Neuronal stem cell (in vitro differentiated cells): ENCODE measurements at regions not wholly inside any gene's neighbourhood (a gene's known extent, or its start where the extent isn't known, plus 50 kb on each side); places are given as distances from the start of the nearest gene placed in this dataset.
A peak's percentile ranks its signal among the peaks of the same experiment; 100 is the strongest.

Experiments
- DNase-seq: peaks from one replicate; pipeline ENCODE4 v3.0.0-alpha.2; 2013; ENCODE audit warnings: low spot score
- H2AFZ ChIP-seq: one replicate; pipeline ENCODE4 v1.6.1; 2013; ENCODE audit warnings: mild to moderate bottlenecking, low read length, inconsistent platforms
- H2AK5ac ChIP-seq: 2 replicates; pipeline ENCODE4 v1.6.1; 2013; ENCODE audit warnings: low read depth, mild to moderate bottlenecking, inconsistent platforms, low read length, moderate library complexity, mixed read lengths
- H2BK120ac ChIP-seq: 2 replicates; pipeline ENCODE4 v1.6.1; 2013; ENCODE audit warnings: low read depth, mild to moderate bottlenecking, inconsistent platforms, low read length, moderate library complexity, mixed read lengths
- H2BK12ac ChIP-seq: one replicate; pipeline ENCODE4 v1.6.1; 2013; ENCODE audit warnings: low read length, inconsistent platforms
- H2BK15ac ChIP-seq: 2 replicates; pipeline ENCODE4 v1.6.1; 2013; ENCODE audit warnings: mild to moderate bottlenecking, low read length, inconsistent platforms, mixed read lengths
- H2BK5ac ChIP-seq: one replicate; pipeline ENCODE4 v1.6.1; 2013; ENCODE audit warnings: inconsistent platforms, mild to moderate bottlenecking, low read length, moderate library complexity
- H3K14ac ChIP-seq: one replicate; pipeline ENCODE4 v1.6.1; 2013; ENCODE audit warnings: low read length, inconsistent platforms
- H3K18ac ChIP-seq: 2 replicates; pipeline ENCODE4 v1.6.1; 2013; ENCODE audit warnings: low read length, inconsistent platforms
- H3K23ac ChIP-seq: 2 replicates; pipeline ENCODE4 v1.6.1; 2013; ENCODE audit warnings: low read depth, mild to moderate bottlenecking, mixed read lengths, low read length, inconsistent platforms; ENCODE audit not compliant: poor library complexity
- H3K27ac ChIP-seq: replicated peaks from 3 replicates; pipeline ENCODE4 v1.5.1; 2013; ENCODE audit warnings: low read length, inconsistent platforms
- H3K27me3 ChIP-seq, 3 experiments: 2 replicates each; pipeline ENCODE4 v1.6.1; 2013; ENCODE audit warnings: low read length in 3 of 3, mild to moderate bottlenecking in 2 of 3, inconsistent platforms in 1 of 3, low read depth in 1 of 3, mixed read lengths in 1 of 3, moderate library complexity in 1 of 3; ENCODE audit not compliant: control insufficient read depth in 3 of 3, insufficient read depth in 3 of 3
- H3K36me3 ChIP-seq, 2 donors: replicated peaks in 1 of 2; 2 replicates each; pipeline ENCODE4 v1.6.1; 2013; ENCODE audit warnings: low read length in 2 of 2; ENCODE audit not compliant: control insufficient read depth in 2 of 2, insufficient read depth in 2 of 2
- H3K4ac ChIP-seq: 2 replicates; pipeline ENCODE4 v1.6.1; 2013; ENCODE audit warnings: inconsistent platforms, mild to moderate bottlenecking, low read length, moderate library complexity
- H3K4me1 ChIP-seq, 2 donors: 1 replicate in 1 of 2; 2 replicates in 1 of 2; pipeline ENCODE4 v1.6.1; 2013; ENCODE audit warnings: low read length in 2 of 2, low read depth in 1 of 2; ENCODE audit not compliant: control insufficient read depth in 2 of 2, insufficient read depth in 1 of 2
- H3K4me2 ChIP-seq: one replicate; pipeline ENCODE4 v1.6.1; 2013; ENCODE audit warnings: mild to moderate bottlenecking, low read length, inconsistent platforms; ENCODE audit not compliant: insufficient read depth, poor library complexity, severe bottlenecking
- H3K4me3 ChIP-seq, 2 donors: 2 replicates each; pipeline ENCODE4 v1.5.1; 2013; ENCODE audit warnings: low read length in 2 of 2, mild to moderate bottlenecking in 2 of 2, inconsistent platforms in 1 of 2, moderate library complexity in 1 of 2
- H3K79me1 ChIP-seq: one replicate; pipeline ENCODE4 v1.6.1; 2013; ENCODE audit warnings: low read depth, mild to moderate bottlenecking, inconsistent platforms, low read length, moderate library complexity
- H3K9ac ChIP-seq: one replicate; pipeline ENCODE4 v1.6.1; 2013; ENCODE audit warnings: mild to moderate bottlenecking, low read depth, low read length, inconsistent platforms; ENCODE audit not compliant: poor library complexity
- H3K9me3 ChIP-seq, 2 donors: replicated peaks in 1 of 2; 2 replicates each; pipeline versions ENCODE3 to v1.6.1; 2013; ENCODE audit warnings: low read length in 2 of 2, mild to moderate bottlenecking in 2 of 2, inconsistent platforms in 1 of 2, low read depth in 1 of 2, mixed read lengths in 1 of 2, moderate library complexity in 1 of 2; ENCODE audit not compliant: control insufficient read depth in 2 of 2, insufficient read depth in 1 of 2
- H4K8ac ChIP-seq: one replicate; pipeline ENCODE4 v1.6.1; 2013; ENCODE audit warnings: low read depth, mild to moderate bottlenecking, inconsistent platforms, low read length, moderate library complexity
- H4K91ac ChIP-seq: one replicate; pipeline ENCODE4 v1.6.1; 2013; ENCODE audit warnings: low read length, low read depth, mild to moderate bottlenecking, inconsistent platforms; ENCODE audit not compliant: poor library complexity
- WGBS, 2 donors: extraction: QIAGEN DNeasy Blood & Tissue Kit; methylation state at CpG; one replicate each; pipeline ENCODE4 v1.1.7; 2013; ENCODE audit warnings: missing lambda C conversion rate in 2 of 2, mixed read lengths in 1 of 2; ENCODE audit not compliant: insufficient read length in 2 of 2, insufficient replicate concordance in 1 of 2; ENCODE audit errors: extremely low coverage in 2 of 2; 5-methylcytosine and 5-hydroxymethylcytosine counted together

GRCh38 chr15:47945872-47946650, 174.7 kb upstream of the SLC24A5 start:
- Histone ChIP-seq H3K27me3 (no peaks in the 10 kb centered on the region), H3K4ac (no peak overlapping the region), H3K79me1 (no peaks in the 10 kb centered on the region), H2AK5ac (no peak overlapping the region), H3K18ac (no peak overlapping the region), H3K4me3 (no peak overlapping the region), H2BK5ac (no peak overlapping the region), H2BK15ac (no peak overlapping the region), H4K8ac (no peak overlapping the region), H3K4me1 (peaks cover 0 to 2% of the 10 kb centered on the region in 2 donors), H3K36me3 (no peaks in the 10 kb centered on the region), H3K14ac (no peak overlapping the region), H2AFZ (no peak overlapping the region), H3K4me2 (no peak overlapping the region), H2BK12ac (no peak overlapping the region), H4K91ac (no peak overlapping the region), H3K9me3 (no peaks in the 10 kb centered on the region), H3K27ac (no peak overlapping the region), H3K9ac (peak overlapping the region; percentile 0), H2BK120ac (no peak overlapping the region), H3K23ac (no peak overlapping the region)
- DNase-seq: no peak
- no CpG with 5 or more reads among the region's 6 CpGs for WGBS, 2 donors

- peaks cover 0 to 2% of the 10 kb centered on the region in 2 donors for H3K4me1 ChIP-seq
- H2BK12ac ChIP-seq: no peak overlapping the region
- no peak overlapping the region for H2AK5ac ChIP-seq
- H3K9me3 ChIP-seq: no peaks in the 10 kb centered on the region
- WGBS, 2 donors: no CpG with 5 or more reads among the region's 4 CpGs
- no peaks in the 10 kb centered on the region for H3K79me1 ChIP-seq
- H3K4ac ChIP-seq: no peak overlapping the region
- H3K4me3 ChIP-seq: no peak overlapping the region
- H4K8ac ChIP-seq: no peak overlapping the region
- H3K27me3 ChIP-seq: no peaks in the 10 kb centered on the region
- no peak overlapping the region for H3K18ac ChIP-seq
- H2AFZ ChIP-seq: no peak overlapping the region
- H3K4me2 ChIP-seq: no peak overlapping the region
- no peaks in the 10 kb centered on the region for H3K36me3 ChIP-seq
- H3K23ac ChIP-seq: no peak overlapping the region
- H4K91ac ChIP-seq: no peak overlapping the region
- no peak overlapping the region for H3K14ac ChIP-seq
- H3K9ac ChIP-seq: no peak overlapping the region
- DNase-seq: no peak
- H2BK120ac ChIP-seq: no peak overlapping the region
- no peak overlapping the region for H3K27ac ChIP-seq
- H2BK15ac ChIP-seq: no peak overlapping the region
- no peak overlapping the region for H2BK5ac ChIP-seq
Observed at GRCh38 chr15:47949815-47950214, 171.0 kb upstream of the SLC24A5 start.

- Histone ChIP-seq H3K27me3 (no peaks in the 10 kb centered on the region), H2BK15ac (no peak overlapping the region), H3K14ac (no peak overlapping the region), H3K4me2 (no peak overlapping the region), H3K9me3 (no peaks in the 10 kb centered on the region), H3K18ac (no peak overlapping the region), H4K91ac (no peak overlapping the region), H3K27ac (no peak overlapping the region), H2BK5ac (no peak overlapping the region), H4K8ac (no peak overlapping the region), H3K9ac (no peak overlapping the region), H2AFZ (no peak overlapping the region), H3K4me1 (peaks cover 0 to 3% of the 10 kb centered on the region in 2 donors), H2AK5ac (no peak overlapping the region), H3K79me1 (no peaks in the 10 kb centered on the region), H3K4ac (no peak overlapping the region), H3K23ac (no peak overlapping the region), H3K36me3 (no peaks in the 10 kb centered on the region), H2BK120ac (no peak overlapping the region), H3K4me3 (no peak overlapping the region), H2BK12ac (no peak overlapping the region)
- no peak for DNase-seq
- WGBS, 2 donors: no CpG with 5 or more reads among the region's 2 CpGs
Observed at GRCh38 chr15:47950447-47950846, 170.3 kb upstream of the SLC24A5 start.

GRCh38 chr15:47951781-47952180, 169.0 kb upstream of the SLC24A5 start:
- no peak overlapping the region for H3K4me2 ChIP-seq
- no peak overlapping the region for H3K9ac ChIP-seq
- no peak overlapping the region for H2AFZ ChIP-seq
- WGBS, 2 donors: no CpG with 5 or more reads among the region's 2 CpGs
- H4K91ac ChIP-seq: no peak overlapping the region
- H3K14ac ChIP-seq: no peak overlapping the region
- H2BK5ac ChIP-seq: no peak overlapping the region
- no peak for DNase-seq
- no peak overlapping the region for H3K23ac ChIP-seq
- no peak overlapping the region for H3K4ac ChIP-seq
- no peaks in the 10 kb centered on the region for H3K27me3 ChIP-seq
- H3K18ac ChIP-seq: no peak overlapping the region
- H2AK5ac ChIP-seq: no peak overlapping the region
- H2BK12ac ChIP-seq: no peak overlapping the region
- no peak overlapping the region for H3K27ac ChIP-seq
- peaks cover 0 to 3% of the 10 kb centered on the region in 2 donors for H3K4me1 ChIP-seq
- no peak overlapping the region for H4K8ac ChIP-seq
- H2BK15ac ChIP-seq: no peak overlapping the region
- H3K79me1 ChIP-seq: no peaks in the 10 kb centered on the region
- H3K9me3 ChIP-seq: no peaks in the 10 kb centered on the region
- H3K4me3 ChIP-seq: no peak overlapping the region
- no peak overlapping the region for H2BK120ac ChIP-seq
- H3K36me3 ChIP-seq: no peaks in the 10 kb centered on the region
